ENCODE measurements at regions not wholly inside any gene's neighbourhood (a gene's known extent, or its start where the extent isn't known, plus 50 kb on each side); places are given as distances from the start of the nearest gene placed in this dataset.
A peak's percentile ranks its signal among the peaks of the same experiment; 100 is the strongest.

GRCh38 chr12:66919466-66919865 is 240.6 kb upstream of the GRIP1 start:
- DNase-seq, result no peak

GRCh38 chr12:66920205-66920604 is 241.3 kb upstream of the GRIP1 start:
- DNase-seq, result no peak

GRCh38 chr12:66921151-66921550 is 242.3 kb upstream of the GRIP1 start:
- no peak for DNase-seq

GRCh38 chr12:66925083-66925482 is 246.2 kb upstream of the GRIP1 start:
- DNase-seq, result no peak

- no peak for DNase-seq
Observed at GRCh38 chr12:66929121-66929520, 250.2 kb upstream of the GRIP1 start.

GRCh38 chr12:66931091-66931490 is 252.2 kb upstream of the GRIP1 start:
- DNase-seq, result no peak

- DNase-seq, result no peak
Observed at GRCh38 chr12:66932126-66932525, 253.2 kb upstream of the GRIP1 start.

- no peak for DNase-seq
Observed at GRCh38 chr12:66934302-66935062, 255.6 kb upstream of the GRIP1 start.

GRCh38 chr12:66941150-66941549 is 262.3 kb upstream of the GRIP1 start:
- no peak for DNase-seq

GRCh38 chr12:66942741-66943465 is 264.0 kb upstream of the GRIP1 start:
- DNase-seq, result no peak

- no peak for DNase-seq
Observed at GRCh38 chr12:66944365-66944764, 265.5 kb upstream of the GRIP1 start.

- DNase-seq, result no peak
Observed at GRCh38 chr12:66945189-66945817, 266.4 kb upstream of the GRIP1 start.

- no peak for DNase-seq
Observed at GRCh38 chr12:66947119-66947518, 268.2 kb upstream of the GRIP1 start.

- no peak for DNase-seq
Observed at GRCh38 chr12:66952668-66953067, 273.8 kb upstream of the GRIP1 start.

GRCh38 chr12:66956300-66956699 is 277.4 kb upstream of the GRIP1 start:
- DNase-seq, result no peak

- no peak for DNase-seq
Observed at GRCh38 chr12:66959276-66959675, 280.4 kb upstream of the GRIP1 start.

- DNase-seq, result no peak
Observed at GRCh38 chr12:66960006-66960405, 281.1 kb upstream of the GRIP1 start.

- DNase-seq, result no peak
Observed at GRCh38 chr12:66960704-66961690, 282.1 kb upstream of the GRIP1 start.

GRCh38 chr12:66962290-66962689 is 283.4 kb upstream of the GRIP1 start:
- DNase-seq, result no peak

GRCh38 chr12:66963901-66964300 is 285.0 kb upstream of the GRIP1 start:
- DNase-seq, result no peak

GRCh38 chr12:66964629-66965028 is 285.8 kb upstream of the GRIP1 start:
- DNase-seq, result no peak

GRCh38 chr12:66965621-66966020 is 286.7 kb upstream of the GRIP1 start:
- DNase-seq, result peak; percentile 9

- no peak for DNase-seq
Observed at GRCh38 chr12:66971816-66972215, 292.9 kb upstream of the GRIP1 start.

Data from NCI-H345 (cell line).